Stimulated activated CD4-positive, alpha-beta T cell treated with anti-CD3 and anti-CD28 coated beads, Interleukin-15, amount 100 ng/mL, for 48 hours (primary cell): ENCODE measurements at regions not wholly inside any gene's neighbourhood (a gene's known extent, or its start where the extent isn't known, plus 50 kb on each side); places are given as distances from the start of the nearest gene placed in this dataset.

Experiments used
- DNase-seq, 2 donors: peaks; one replicate each; pipeline ENCODE4 v3.0.0-alpha.2; 2020; ENCODE audit warnings: low read depth in 2 of 2

- DNase-seq, result no peak
Observed at GRCh38 chr4:178275671-178276360, 833.6 kb upstream of the AGA start.

- DNase-seq, result no peak
Observed at GRCh38 chr4:178280362-178280761, 838.1 kb upstream of the AGA start.

- no peak for DNase-seq
Observed at GRCh38 chr4:178288462-178288861, 846.2 kb upstream of the AGA start.

GRCh38 chr4:178293601-178294000 is 851.4 kb upstream of the AGA start:
- DNase-seq, result no peak

GRCh38 chr4:178296669-178297068 is 854.4 kb upstream of the AGA start:
- DNase-seq, result no peak

- DNase-seq, result no peak
Observed at GRCh38 chr4:178306565-178306964, 864.3 kb upstream of the AGA start.

- DNase-seq, result no peak
Observed at GRCh38 chr4:178309890-178310289, 867.7 kb upstream of the AGA start.

- no peak for DNase-seq
Observed at GRCh38 chr4:178311997-178312396, 869.8 kb upstream of the AGA start.

GRCh38 chr4:178314287-178314686 is 872.0 kb upstream of the AGA start:
- DNase-seq, result no peak

GRCh38 chr4:178316211-178316610 is 874.0 kb upstream of the AGA start:
- no peak for DNase-seq

- DNase-seq, result no peak
Observed at GRCh38 chr4:178320003-178320402, 877.8 kb upstream of the AGA start.

- DNase-seq, result no peak
Observed at GRCh38 chr4:178322524-178323183, 880.4 kb upstream of the AGA start.

- no peak for DNase-seq
Observed at GRCh38 chr4:178329226-178329872, 887.1 kb upstream of the AGA start.

GRCh38 chr4:178333355-178333754 is 891.1 kb upstream of the AGA start:
- DNase-seq, result no peak

GRCh38 chr4:178339769-178340168 is 897.5 kb upstream of the AGA start:
- DNase-seq, result no peak

GRCh38 chr4:178340468-178340867 is 898.2 kb upstream of the AGA start:
- no peak for DNase-seq

GRCh38 chr4:178344096-178344495 is 901.9 kb upstream of the AGA start:
- DNase-seq, result no peak

GRCh38 chr4:178347111-178347510 is 904.9 kb upstream of the AGA start:
- DNase-seq, result no peak

GRCh38 chr4:178349601-178350000 is 907.4 kb upstream of the AGA start:
- DNase-seq, result no peak

- no peak for DNase-seq
Observed at GRCh38 chr4:178351185-178351584, 908.9 kb upstream of the AGA start.

GRCh38 chr4:178356725-178357124 is 914.5 kb upstream of the AGA start:
- no peak for DNase-seq

GRCh38 chr4:178385481-178385880 is 943.2 kb upstream of the AGA start:
- DNase-seq, result no peak

GRCh38 chr4:178387756-178388155 is 945.5 kb upstream of the AGA start:
- DNase-seq, result no peak
